Fibroblast of lung (primary cell): ENCODE measurements at regions not wholly inside any gene's neighbourhood (a gene's known extent, or its start where the extent isn't known, plus 50 kb on each side); places are given as distances from the start of the nearest gene placed in this dataset.

Experiments
- CTCF ChIP-seq, 2 donors: IDR thresholded peaks in 1 of 2; conservative IDR thresholded peaks in 1 of 2; 1 replicate in 1 of 2; 2 replicates in 1 of 2; pipeline ENCODE4 v1.5.1; 2011 to 2012; ENCODE audit warnings: low read length in 2 of 2, control low read depth in 1 of 2, inconsistent platforms in 1 of 2, low read depth in 1 of 2, mild to moderate bottlenecking in 1 of 2
- EZH2 ChIP-seq: IDR thresholded peaks from 2 replicates; pipeline ENCODE4 v1.5.1; 2012; ENCODE audit warnings: low read length, control low read depth, mild to moderate bottlenecking; ENCODE audit errors: missing control alignments

- no peak for TF ChIP-seq CTCF (conservative IDR thresholded peaks at IDR 0.05 in 1 of 2, IDR thresholded peaks at IDR 0.05 in 1 of 2; ENCODE audit: low read depth in 1 of 2, low read length in 2 of 2)
- no peak for TF ChIP-seq EZH2
These were observed 374.2 kb downstream of the EFNA5 start for GRCh38 chr5:107296572-107296971.
